GM12878 (cell line): ENCODE measurements at regions not wholly inside any gene's neighbourhood (a gene's known extent, or its start where the extent isn't known, plus 50 kb on each side); places are given as distances from the start of the nearest gene placed in this dataset.

Experiments
- ATAC-seq: fragments of 200-7000 bp; cut with Tn5 transposase; 3 replicates; pipeline ENCODE4 v1.9.1; 2020; ENCODE audit warnings: mild to moderate bottlenecking, moderate library complexity
- BruUV-seq: library from RNA; stranded (reverse); fragments of 400-500 nt; replicated peaks from 2 replicates; lab custom pipeline; 2021; lab: Mats Ljungman, UMichigan
- CTCF ChIA-PET: fragments of 300-600 bp; sonication (Branson Sonifier 250); formaldehyde crosslinking; extraction: SDS; loops from one replicate; lab custom pipeline; 2021; ENCODE audit warnings: inconsistent platforms; lab: Yijun Ruan, JAX
- POLR2A ChIA-PET: fragments of 350-600 bp; formaldehyde crosslinking; extraction: SDS; loops from one replicate; lab custom pipeline; 2021; ENCODE audit warnings: inconsistent platforms; lab: Charles Lee
- RAD21 ChIA-PET: fragments of 300-600 bp; sonication (Branson Sonifier 250); formaldehyde crosslinking; loops from one replicate; lab custom pipeline; 2023; ENCODE audit warnings: antibody characterized with exemption; ENCODE audit not compliant: unreplicated experiment; lab: Charles Lee
- SMC1A ChIA-PET: fragments of 300-600 bp; sonication (Branson Sonifier 250); formaldehyde crosslinking; loops from one replicate; lab custom pipeline; 2023; ENCODE audit not compliant: unreplicated experiment, uncharacterized antibody; lab: Charles Lee
- DNase-seq: peaks from one replicate; pipeline ENCODE4 v3.0.0-alpha.2; 2011; ENCODE audit warnings: low read depth, low spot score
- FAIRE-seq: peaks from 3 replicates; lab custom pipeline; 2011; peaks lifted over from hg19 to GRCh38; lab: Jason Lieb, UNC
- H2AFZ ChIP-seq: 2 replicates; pipeline ENCODE4 v1.6.0; 2011; ENCODE audit warnings: low read depth, low read length, control low read depth; ENCODE audit not compliant: control insufficient read depth
- H3K27ac ChIP-seq: 2 replicates; pipeline ENCODE4 v1.5.1; 2011; ENCODE audit warnings: control low read depth; ENCODE audit not compliant: control insufficient read depth, insufficient read depth
- H3K27me3 ChIP-seq, 2 experiments: replicated peaks in 1 of 2; 2 replicates each; pipeline versions ENCODE4 v1.6.0 to v1.6.1; 2011; ENCODE audit warnings: low read length in 1 of 2; ENCODE audit not compliant: control insufficient read depth in 2 of 2, insufficient read depth in 2 of 2
- H3K36me3 ChIP-seq, 2 experiments: 2 replicates each; pipeline ENCODE4 v1.5.1; 2011; ENCODE audit warnings: low read length in 1 of 2; ENCODE audit not compliant: control insufficient read depth in 2 of 2, insufficient read depth in 2 of 2
- H3K4me1 ChIP-seq: 2 replicates; pipeline ENCODE4 v1.6.1; 2011; ENCODE audit warnings: mild to moderate bottlenecking, low read length, moderate library complexity, mixed read lengths; ENCODE audit not compliant: control insufficient read depth, insufficient read depth
- H3K4me2 ChIP-seq: 2 replicates; pipeline ENCODE4 v1.6.0; 2011; ENCODE audit warnings: control low read depth; ENCODE audit not compliant: control insufficient read depth, insufficient read depth
- H3K4me3 ChIP-seq: fragments of 200-600 bp; sonication (generic); 2 replicates; pipeline ENCODE4 v1.5.1; 2016
- H3K79me2 ChIP-seq: 2 replicates; pipeline ENCODE4 v1.6.0; 2011; ENCODE audit warnings: low read length; ENCODE audit not compliant: control insufficient read depth, insufficient read depth
- H3K9ac ChIP-seq: 2 replicates; pipeline ENCODE4 v1.8.0; 2011; ENCODE audit warnings: low read length, control low read depth, mixed read lengths; ENCODE audit not compliant: control insufficient read depth, insufficient read depth
- H3K9me3 ChIP-seq: replicated peaks from 3 replicates; pipeline ENCODE4 v1.5.1; 2011; ENCODE audit warnings: mild to moderate bottlenecking, low read length; ENCODE audit not compliant: control insufficient read depth, insufficient read depth
- H4K20me1 ChIP-seq: 2 replicates; pipeline ENCODE4 v1.6.0; 2011; ENCODE audit not compliant: control insufficient read depth, insufficient read depth
- CBFB ChIP-seq: IDR thresholded peaks from 2 replicates; pipeline ENCODE4 v1.6.1; 2016; ENCODE audit warnings: antibody characterized with exemption, low read depth
- CEBPB ChIP-seq, 2 experiments: fragments of 150-350 bp in 1 of 2; IDR thresholded peaks; 2 replicates each; pipeline ENCODE4 v1.6.1; 2012 to 2014; ENCODE audit warnings: low read depth in 2 of 2, low read length in 2 of 2, borderline replicate concordance in 1 of 2, inconsistent platforms in 1 of 2
- ESRRA ChIP-seq: IDR thresholded peaks from 2 replicates; pipeline ENCODE4 v1.6.1; 2012; ENCODE audit warnings: mild to moderate bottlenecking, low read length, improper control_type of control experiment
- EZH2 ChIP-seq: IDR thresholded peaks from 2 replicates; pipeline ENCODE4 v1.6.1; 2012; ENCODE audit warnings: low read depth, mild to moderate bottlenecking, control low read depth, inconsistent platforms, low read length, borderline replicate concordance; ENCODE audit not compliant: control insufficient read depth
- GATAD2B ChIP-seq: fragments of 450-650 bp; conservative IDR thresholded peaks from 2 replicates; pipeline ENCODE4 v1.6.1; 2017; ENCODE audit warnings: low read depth, mild to moderate bottlenecking, moderate library complexity
- IKZF2 ChIP-seq, 2 experiments: fragments of 450-650 bp; IDR thresholded peaks; 2 replicates each; pipeline ENCODE4 v1.6.1; 2017; ENCODE audit warnings: mild to moderate bottlenecking in 2 of 2, moderate library complexity in 2 of 2
- IRF5 ChIP-seq: fragments of 450-650 bp; IDR thresholded peaks from 2 replicates; pipeline ENCODE4 v1.6.1; 2017; ENCODE audit warnings: borderline replicate concordance
- MTA3 ChIP-seq: IDR thresholded peaks from 2 replicates; pipeline ENCODE4 v1.6.1; 2012; ENCODE audit warnings: low read length, inconsistent platforms, borderline replicate concordance
- NR2C2 ChIP-seq: IDR thresholded peaks from 2 replicates; pipeline ENCODE4 v1.6.1; 2011; ENCODE audit warnings: borderline replicate concordance, low read depth; ENCODE audit not compliant: control insufficient read depth, insufficient read length
- PAX5 ChIP-seq: IDR thresholded peaks from 2 replicates; pipeline ENCODE4 v1.6.1; 2011; ENCODE audit warnings: low read depth, low read length, borderline replicate concordance
- RB1 ChIP-seq: fragments of 450-650 bp; formaldehyde crosslinking; IDR thresholded peaks from 2 replicates; pipeline ENCODE4 v1.6.1; 2017; ENCODE audit warnings: mild to moderate bottlenecking, borderline replicate concordance
- RCOR1 ChIP-seq: conservative IDR thresholded peaks from 2 replicates; pipeline ENCODE4 v1.6.1; 2012; ENCODE audit warnings: low read depth, low read length, improper control_type of control experiment
- SIN3A ChIP-seq: IDR thresholded peaks from 2 replicates; pipeline ENCODE4 v1.6.1; 2012; ENCODE audit warnings: low read depth, low read length, improper control_type of control experiment
- STAT3 ChIP-seq: IDR thresholded peaks from 2 replicates; pipeline ENCODE4 v1.6.1; 2011; ENCODE audit warnings: low read depth, low read length, improper control_type of control experiment
- ZBTB40 ChIP-seq: fragments of 450-650 bp; IDR thresholded peaks from 2 replicates; pipeline ENCODE4 v1.6.1; 2016; ENCODE audit warnings: mild to moderate bottlenecking, moderate library complexity, borderline replicate concordance
- ZNF217 ChIP-seq: fragments of 450-650 bp; IDR thresholded peaks from 2 replicates; pipeline ENCODE4 v1.6.1; 2017; ENCODE audit warnings: antibody characterized with exemption, mild to moderate bottlenecking
- ZNF687 ChIP-seq: fragments of 450-650 bp; IDR thresholded peaks from 2 replicates; pipeline ENCODE4 v1.6.1; 2017; ENCODE audit warnings: mild to moderate bottlenecking, moderate library complexity
- WGBS: methylation state at CpG from one replicate; pipeline ENCODE4 v1.1.6; 2016; ENCODE audit warnings: low lambda C conversion rate; ENCODE audit not compliant: insufficient replicate concordance, insufficient coverage; ENCODE audit errors: missing lambda C conversion rate; 5-methylcytosine and 5-hydroxymethylcytosine counted together
- in situ Hi-C: fragments of 300-500 bp; cut with MboI; formaldehyde crosslinking; loops from 9 replicates; pipeline ENCODE4 v1.14.3; 2018; ENCODE audit warnings: mixed read lengths
- intact Hi-C: fragments of 100-400 bp; cut with micrococcal nuclease; formaldehyde crosslinking; loops from one replicate; pipeline ENCODE4 v1.14.2; 2022; ENCODE audit not compliant: unreplicated experiment

- CTCF ChIA-PET = no interaction called here
- ATAC-seq (no peak), FAIRE-seq (no peak), DNase-seq (no peak)
- Histone ChIP-seq H4K20me1 (no peaks in the 10 kb centered on the region), H3K79me2 (no peaks in the 10 kb centered on the region), H3K9me3 (no peaks in the 10 kb centered on the region), H3K4me2 (no peak overlapping the region), H3K36me3 (no peaks in the 10 kb centered on the region), H3K27ac (no peak overlapping the region), H3K4me3 (no peak overlapping the region), H3K9ac (no peak overlapping the region), H2AFZ (no peak overlapping the region), H3K4me1 (no peaks in the 10 kb centered on the region), H3K27me3 (peaks cover 0 to 2% of the 10 kb centered on the region in 2 experiments; a peak in 1 of 4 replicates)
- in situ Hi-C loops = no loop called here
- RAD21 ChIA-PET = no interaction called here
- 0% methylated on average over 1 of the region's 1 CpG for WGBS
- intact Hi-C loops = no loop called here
- POLR2A ChIA-PET = no interaction called here
- SMC1A ChIA-PET = no interaction called here
- no TSS peak for BruUV-seq
- TF ChIP-seq ZNF217 = no peak
- TF ChIP-seq RCOR1 = no peak
- TF ChIP-seq CBFB = no peak
- no peak for TF ChIP-seq PAX5
- TF ChIP-seq SIN3A = no peak
- no peak for TF ChIP-seq MTA3
- no peak for TF ChIP-seq ZNF687
- TF ChIP-seq CEBPB (IDR thresholded peaks at IDR 0.05; ENCODE audit: borderline replicate concordance in 1 of 2, low read depth in 2 of 2, low read length in 2 of 2) = no peak
- no peak for TF ChIP-seq GATAD2B
- no peak for TF ChIP-seq NR2C2
- TF ChIP-seq ZBTB40 = no peak
- no peak for TF ChIP-seq IKZF2 (IDR thresholded peaks at IDR 0.05)
- no peak for TF ChIP-seq RB1
- no peak for TF ChIP-seq IRF5
- no peak for TF ChIP-seq EZH2
- no peak for TF ChIP-seq STAT3
- no peak for TF ChIP-seq ESRRA
Observed at GRCh38 chr17:63173450-63173849, 207.4 kb downstream of the TANC2 start.
